Glutamatergic neuron (in vitro differentiated cells): ENCODE measurements at regions not wholly inside any gene's neighbourhood (a gene's known extent, or its start where the extent isn't known, plus 50 kb on each side); places are given as distances from the start of the nearest gene placed in this dataset.
"Not testable (repeated sequence)": the region's sequence is repeated elsewhere in the genome, so short reads cannot be mapped to it uniquely, and the experiment has no call there.

Experiments
- DNase-seq: peaks from one replicate; pipeline ENCODE4 v3.0.0; 2022
- H3K27ac Mint-ChIP-seq: one replicate; pipeline ENCODE4 v1.8.0; 2020; ENCODE audit warnings: mild to moderate bottlenecking, mixed read lengths, inconsistent platforms; ENCODE audit not compliant: unreplicated experiment
- H3K27me3 Mint-ChIP-seq: one replicate; pipeline ENCODE4 v1.8.0; 2020; ENCODE audit warnings: mild to moderate bottlenecking, moderate library complexity, mixed read lengths, inconsistent platforms; ENCODE audit not compliant: unreplicated experiment
- H3K36me3 Mint-ChIP-seq: one replicate; pipeline ENCODE4 v1.8.0; 2020; ENCODE audit warnings: mild to moderate bottlenecking, mixed read lengths, inconsistent platforms; ENCODE audit not compliant: unreplicated experiment
- H3K4me1 Mint-ChIP-seq: one replicate; pipeline ENCODE4 v1.8.0; 2020; ENCODE audit warnings: mild to moderate bottlenecking, low read depth, mixed read lengths, inconsistent platforms; ENCODE audit not compliant: unreplicated experiment
- H3K4me3 Mint-ChIP-seq: one replicate; pipeline ENCODE4 v1.8.0; 2020; ENCODE audit warnings: mild to moderate bottlenecking, mixed read lengths, inconsistent platforms; ENCODE audit not compliant: unreplicated experiment
- H3K9me3 Mint-ChIP-seq: one replicate; pipeline ENCODE4 v1.8.0; 2020; ENCODE audit warnings: mild to moderate bottlenecking, moderate library complexity, mixed read lengths, inconsistent platforms; ENCODE audit not compliant: unreplicated experiment
- CTCF ChIP-seq: fragments of 200-600 bp; sonication (generic); IDR thresholded peaks from one replicate; pipeline ENCODE4 v1.5.0; 2021; ENCODE audit not compliant: partially characterized antibody, unreplicated experiment

DNA sequence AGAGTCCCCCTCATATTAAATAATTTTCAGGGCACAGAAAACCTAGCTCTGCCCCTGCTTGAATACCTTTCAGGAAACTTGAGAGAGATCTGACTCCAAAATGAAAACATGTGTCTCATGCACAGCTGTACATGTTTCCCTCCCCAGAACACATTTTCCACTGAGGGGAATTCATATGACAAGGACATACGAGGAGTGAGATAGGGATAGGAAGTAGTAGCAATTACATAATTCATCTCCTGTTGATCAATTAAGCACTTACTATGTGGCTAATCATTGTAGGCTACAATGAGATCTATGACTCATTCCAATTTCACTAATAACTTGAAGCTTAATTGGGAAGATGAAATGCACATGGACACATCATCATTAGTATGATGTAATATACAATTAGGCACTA, 302.1 kb downstream of the PCDH11X start:
- H3K4me3 Mint-ChIP-seq, H3K27ac Mint-ChIP-seq, DNase-seq, H3K4me1 Mint-ChIP-seq, H3K27me3 Mint-ChIP-seq, H3K9me3 Mint-ChIP-seq, H3K36me3 Mint-ChIP-seq: not testable (repeated sequence)

DNA sequence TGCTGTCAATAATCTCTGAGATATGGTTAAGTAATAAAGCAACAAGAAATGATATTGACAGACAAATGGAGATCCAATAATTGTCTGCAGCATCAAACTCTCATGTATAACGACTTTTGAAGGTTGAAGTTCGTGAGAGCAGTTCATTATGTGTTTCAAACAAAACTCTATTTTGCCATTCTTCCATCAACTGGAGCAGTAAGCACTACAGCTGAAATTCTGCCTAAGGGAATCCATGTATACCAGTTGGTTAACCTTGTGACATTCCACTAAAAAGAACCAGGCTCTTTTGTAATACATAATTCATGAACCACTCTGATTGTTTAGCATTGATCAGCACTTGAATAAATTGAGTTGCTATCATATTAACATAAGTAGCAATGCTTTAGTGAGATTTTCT, 311.6 kb downstream of the PCDH11X start:
- H3K27ac Mint-ChIP-seq, H3K4me1 Mint-ChIP-seq, H3K36me3 Mint-ChIP-seq, H3K4me3 Mint-ChIP-seq, H3K27me3 Mint-ChIP-seq, H3K9me3 Mint-ChIP-seq, DNase-seq: not testable (repeated sequence)

- H3K4me3 Mint-ChIP-seq, H3K9me3 Mint-ChIP-seq, H3K36me3 Mint-ChIP-seq, H3K27me3 Mint-ChIP-seq, H3K4me1 Mint-ChIP-seq, H3K27ac Mint-ChIP-seq, DNase-seq: not testable (repeated sequence)
These were observed 319.0 kb downstream of the PCDH11X start for GRCh38 chrX:92098136-92098535.

- DNase-seq, H3K27ac Mint-ChIP-seq, H3K4me3 Mint-ChIP-seq, H3K36me3 Mint-ChIP-seq, H3K27me3 Mint-ChIP-seq, H3K4me1 Mint-ChIP-seq, H3K9me3 Mint-ChIP-seq: not testable (repeated sequence)
These were observed 320.9 kb downstream of the PCDH11X start for GRCh38 chrX:92100095-92100494.

DNA sequence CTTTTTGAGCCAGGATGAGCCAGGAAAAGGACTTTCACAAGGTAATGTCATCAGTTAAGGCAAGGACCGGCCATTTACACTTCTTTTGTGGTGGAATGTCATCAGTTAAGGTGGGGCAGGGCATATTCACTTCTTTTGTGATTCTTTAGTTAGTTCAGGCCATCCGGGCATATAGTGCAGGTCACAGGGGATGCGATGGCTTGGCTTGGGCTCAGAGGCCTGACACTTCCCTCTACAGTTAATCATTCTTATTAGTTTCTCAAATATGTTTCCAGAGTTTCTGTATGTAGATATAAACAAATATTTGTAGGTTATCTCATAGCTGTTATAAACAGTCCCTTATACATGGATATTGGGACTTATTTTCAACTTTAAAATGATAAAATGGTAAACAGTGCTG, 326.5 kb downstream of the PCDH11X start:
- H3K9me3 Mint-ChIP-seq, H3K27ac Mint-ChIP-seq, H3K4me1 Mint-ChIP-seq, H3K4me3 Mint-ChIP-seq, DNase-seq, H3K27me3 Mint-ChIP-seq, H3K36me3 Mint-ChIP-seq: not testable (repeated sequence)

DNA sequence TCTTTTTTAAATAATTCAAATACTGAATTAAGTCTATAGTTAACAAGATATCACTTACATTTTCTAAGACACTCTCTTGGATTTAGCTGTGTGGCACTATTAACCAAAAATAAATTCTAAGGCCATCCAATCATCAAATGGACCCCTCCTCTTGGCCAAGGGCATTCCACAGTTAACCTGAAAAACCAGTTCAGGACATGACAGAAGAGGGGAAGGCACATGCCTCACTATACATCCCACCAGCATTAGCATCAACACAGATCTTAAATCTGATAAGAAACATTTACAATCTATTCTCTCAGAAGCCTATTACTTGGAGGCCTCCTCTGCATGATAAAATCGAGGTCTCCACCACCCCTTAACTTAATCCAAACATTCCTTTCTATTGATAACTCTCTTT, 327.5 kb downstream of the PCDH11X start:
- H3K36me3 Mint-ChIP-seq, H3K9me3 Mint-ChIP-seq, H3K27me3 Mint-ChIP-seq, H3K27ac Mint-ChIP-seq, H3K4me1 Mint-ChIP-seq, H3K4me3 Mint-ChIP-seq, DNase-seq: not testable (repeated sequence)

GRCh38 chrX:92110410-92110911, 331.3 kb downstream of the PCDH11X start:
- DNase-seq, H3K36me3 Mint-ChIP-seq, H3K27ac Mint-ChIP-seq, H3K4me1 Mint-ChIP-seq, H3K4me3 Mint-ChIP-seq, H3K27me3 Mint-ChIP-seq, H3K9me3 Mint-ChIP-seq: not testable (repeated sequence)

DNA sequence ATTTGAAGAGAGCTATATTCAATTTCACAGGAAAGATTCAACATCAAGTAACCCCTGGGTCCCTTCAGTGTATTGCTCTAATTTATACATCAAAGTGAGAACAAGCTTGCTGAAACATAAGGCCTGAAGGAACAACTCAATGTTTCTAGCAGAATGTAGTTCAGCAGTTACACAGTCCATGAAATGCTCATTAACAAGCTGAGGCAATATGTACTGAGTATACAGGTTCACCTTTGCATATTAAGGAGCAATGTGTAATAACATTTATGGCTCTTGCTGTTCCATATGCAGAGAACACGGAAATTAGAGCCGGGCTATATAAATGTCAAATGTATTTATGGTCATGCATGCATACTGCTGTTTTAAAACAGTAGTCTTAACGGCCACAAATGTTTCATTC, 338.5 kb downstream of the PCDH11X start:
- H3K9me3 Mint-ChIP-seq, H3K4me3 Mint-ChIP-seq, H3K27me3 Mint-ChIP-seq, H3K27ac Mint-ChIP-seq, H3K4me1 Mint-ChIP-seq, DNase-seq, H3K36me3 Mint-ChIP-seq: not testable (repeated sequence)

- DNase-seq, H3K9me3 Mint-ChIP-seq, H3K4me1 Mint-ChIP-seq, H3K27me3 Mint-ChIP-seq, H3K36me3 Mint-ChIP-seq, H3K27ac Mint-ChIP-seq, H3K4me3 Mint-ChIP-seq: not testable (repeated sequence)
These were observed 383.9 kb downstream of the PCDH11X start for GRCh38 chrX:92163035-92163434.

GRCh38 chrX:92209936-92210335, 430.8 kb downstream of the PCDH11X start:
- Mint-ChIP-seq H3K4me3 (no peak overlapping the region), H3K36me3 (peaks cover 6% of the 10 kb centered on the region), H3K27me3 (peaks cover 3% of the 10 kb centered on the region), H3K4me1 (no peaks in the 10 kb centered on the region), H3K27ac (no peak overlapping the region), H3K9me3 (no peaks in the 10 kb centered on the region)
- DNase-seq = no peak
- no peak for TF ChIP-seq CTCF
